H1 (cell line): ENCODE measurements at regions not wholly inside any gene's neighbourhood (a gene's known extent, or its start where the extent isn't known, plus 50 kb on each side); places are given as distances from the start of the nearest gene placed in this dataset.

Experiments used
- CTCF ChIA-PET: fragments of 300-600 bp; sonication (Branson Sonifier 250); formaldehyde crosslinking; loops from one replicate; lab custom pipeline; 2021; ENCODE audit not compliant: partially characterized antibody; lab: Charles Lee
- POLR2A ChIA-PET: fragments of 300-600 bp; sonication (Branson Sonifier 250); formaldehyde crosslinking; loops from one replicate; lab custom pipeline; 2021; ENCODE audit warnings: inconsistent platforms; ENCODE audit not compliant: partially characterized antibody; lab: Charles Lee
- DNase-seq, 2 experiments: peaks; one replicate each; pipeline versions ENCODE4 v3.0.0 to v3.0.0-alpha.2; 2010 to 2022; ENCODE audit warnings: low spot score in 2 of 2, low read depth in 1 of 2, mixed read lengths in 1 of 2
- FAIRE-seq: peaks from 2 replicates; lab custom pipeline; 2011; peaks lifted over from hg19 to GRCh38; lab: Jason Lieb, UNC
- H2AFZ ChIP-seq: 2 replicates; pipeline ENCODE4 v1.8.1; 2012; ENCODE audit warnings: low read length, inconsistent platforms
- H2AK5ac ChIP-seq: 2 replicates; pipeline ENCODE4 v1.6.1; 2013; ENCODE audit warnings: low read depth, low read length
- H2BK120ac ChIP-seq: replicated peaks from 2 replicates; pipeline ENCODE3; 2013; ENCODE audit warnings: low read depth, low read length, inconsistent platforms
- H2BK12ac ChIP-seq: 2 replicates; pipeline ENCODE4 v1.6.1; 2013; ENCODE audit warnings: low read depth, low read length
- H2BK15ac ChIP-seq: 2 replicates; pipeline ENCODE4 v1.6.1; 2013; ENCODE audit warnings: low read length
- H2BK20ac ChIP-seq: 2 replicates; pipeline ENCODE4 v1.6.1; 2013; ENCODE audit warnings: low read length
- H2BK5ac ChIP-seq: 2 replicates; pipeline ENCODE4 v1.6.1; 2013; ENCODE audit warnings: low read depth, low read length
- H3K14ac ChIP-seq: 2 replicates; pipeline ENCODE4 v1.6.1; 2013; ENCODE audit warnings: inconsistent platforms; ENCODE audit not compliant: insufficient read length
- H3K18ac ChIP-seq: 2 replicates; pipeline ENCODE4 v1.6.1; 2013; ENCODE audit warnings: low read length; ENCODE audit errors: extremely low read depth
- H3K23ac ChIP-seq: 2 replicates; pipeline ENCODE4 v1.6.1; 2013; ENCODE audit warnings: inconsistent platforms; ENCODE audit not compliant: insufficient read length
- H3K23me2 ChIP-seq: 2 replicates; pipeline ENCODE4 v1.6.1; 2013; ENCODE audit warnings: low read depth, low read length
- H3K27ac ChIP-seq: 2 replicates; pipeline ENCODE4 v1.6.1; 2011; ENCODE audit warnings: low read depth, low read length, inconsistent platforms
- H3K27me3 ChIP-seq, 4 experiments: replicated peaks in 1 of 4; 1 replicate in 1 of 4; 2 replicates in 3 of 4; pipeline versions ENCODE4 v1.6.1 to v1.8.1; 2011 to 2013; ENCODE audit warnings: low read length in 3 of 4, mild to moderate bottlenecking in 3 of 4, inconsistent platforms in 2 of 4, mixed read lengths in 2 of 4, moderate library complexity in 1 of 4; ENCODE audit not compliant: control insufficient read depth in 3 of 4, insufficient read depth in 3 of 4; ENCODE audit errors: extremely low read depth in 1 of 4
- H3K36me3 ChIP-seq, 4 experiments: 2 replicates each; pipeline versions ENCODE4 v1.6.1 to v1.8.1; 2011 to 2013; ENCODE audit warnings: mild to moderate bottlenecking in 4 of 4, low read length in 3 of 4, moderate library complexity in 2 of 4, control low read depth in 1 of 4, inconsistent platforms in 1 of 4; ENCODE audit not compliant: insufficient read depth in 4 of 4, control insufficient read depth in 2 of 4
- H3K4ac ChIP-seq: replicated peaks from 2 replicates; pipeline ENCODE3; 2013; ENCODE audit warnings: low read length, low read depth, mixed read lengths, inconsistent platforms; ENCODE audit not compliant: insufficient read length
- H3K4me1 ChIP-seq, 4 experiments: replicated peaks in 1 of 4; 1 replicate in 1 of 4; 2 replicates in 3 of 4; pipeline versions ENCODE4 v1.6.1 to v1.8.1; 2011 to 2013; ENCODE audit warnings: low read length in 3 of 4, inconsistent platforms in 2 of 4, mixed read lengths in 1 of 4; ENCODE audit not compliant: insufficient read depth in 4 of 4, control insufficient read depth in 3 of 4
- H3K4me2 ChIP-seq, 2 experiments: 2 replicates each; pipeline versions ENCODE4 v1.6.1 to v1.8.1; 2011 to 2013; ENCODE audit warnings: low read depth in 2 of 2, low read length in 2 of 2, control low read depth in 1 of 2, inconsistent platforms in 1 of 2, mild to moderate bottlenecking in 1 of 2; ENCODE audit not compliant: insufficient read depth in 1 of 2
- H3K4me3 ChIP-seq, 4 experiments: fragments of 200-600, 300-600 bp in 1 of 4; sonication (generic), shearing (Covaris generic), sonication (Bioruptor Twin) in 1 of 4; 2 replicates each; pipeline versions ENCODE4 v1.5.1 to v1.8.1; 2011 to 2016; ENCODE audit warnings: low read length in 4 of 4, low read depth in 3 of 4, control low read depth in 2 of 4, inconsistent platforms in 2 of 4, mild to moderate bottlenecking in 2 of 4, mixed read lengths in 1 of 4, moderate library complexity in 1 of 4; ENCODE audit not compliant: insufficient read depth in 2 of 4; ENCODE audit errors: extremely low read depth in 1 of 4
- H3K56ac ChIP-seq: replicated peaks from 2 replicates; pipeline ENCODE3; 2013; ENCODE audit warnings: low read depth, mild to moderate bottlenecking, mixed read lengths, low read length, inconsistent platforms; ENCODE audit not compliant: insufficient read length
- H3K79me1 ChIP-seq: 2 replicates; pipeline ENCODE4 v1.6.1; 2013; ENCODE audit warnings: low read depth, low read length, control low read depth
- H3K79me2 ChIP-seq, 2 experiments: 2 replicates each; pipeline versions ENCODE4 v1.6.1 to v1.8.1; 2012 to 2013; ENCODE audit warnings: low read length in 2 of 2, mild to moderate bottlenecking in 2 of 2, inconsistent platforms in 1 of 2; ENCODE audit not compliant: insufficient read depth in 2 of 2, control insufficient read depth in 1 of 2
- H3K9ac ChIP-seq, 4 experiments: replicated peaks in 1 of 4; 1 replicate in 1 of 4; 2 replicates in 3 of 4; pipeline versions ENCODE4 v1.6.1 to v1.8.1; 2011 to 2013; ENCODE audit warnings: low read depth in 3 of 4, low read length in 3 of 4, control low read depth in 2 of 4, mild to moderate bottlenecking in 2 of 4, moderate library complexity in 2 of 4, inconsistent platforms in 1 of 4; ENCODE audit errors: extremely low read depth in 1 of 4
- H3K9me3 ChIP-seq, 2 experiments: 2 replicates each; pipeline versions ENCODE4 v1.6.1 to v1.8.1; 2012 to 2013; ENCODE audit warnings: mild to moderate bottlenecking in 2 of 2, moderate library complexity in 2 of 2, control low read depth in 1 of 2, inconsistent platforms in 1 of 2, low read depth in 1 of 2, low read length in 1 of 2, mixed read lengths in 1 of 2; ENCODE audit not compliant: insufficient read depth in 2 of 2
- H4K20me1 ChIP-seq, 2 experiments: replicated peaks in 1 of 2; 2 replicates each; pipeline versions ENCODE3 to v1.8.1; 2011 to 2013; ENCODE audit warnings: inconsistent platforms in 2 of 2, low read length in 2 of 2, mild to moderate bottlenecking in 1 of 2; ENCODE audit not compliant: insufficient read depth in 2 of 2, control insufficient read depth in 1 of 2
- H4K5ac ChIP-seq: 2 replicates; pipeline ENCODE4 v1.6.1; 2013; ENCODE audit warnings: low read length, low read depth, mixed read lengths, inconsistent platforms; ENCODE audit not compliant: insufficient read length
- H4K8ac ChIP-seq: 2 replicates; pipeline ENCODE4 v1.8.0; 2013; ENCODE audit warnings: mild to moderate bottlenecking, moderate library complexity, low read length, inconsistent platforms; ENCODE audit not compliant: insufficient read depth; ENCODE audit errors: extremely low read depth
- H4K91ac ChIP-seq: replicated peaks from 2 replicates; pipeline ENCODE3; 2013; ENCODE audit warnings: low read length, mixed read lengths, inconsistent platforms; ENCODE audit not compliant: insufficient read length
- ASH2L ChIP-seq: fragments of 200-600, 300-600 bp; sonication (generic); IDR thresholded peaks from one replicate; pipeline ENCODE4 v1.7.1; 2017; ENCODE audit warnings: low read length
- ATF2 ChIP-seq: IDR thresholded peaks from 2 replicates; pipeline ENCODE4 v1.6.1; 2012; ENCODE audit warnings: low read length, inconsistent platforms
- KDM1A ChIP-seq: fragments of 200-600, 300-600 bp; sonication (generic); IDR thresholded peaks from 2 replicates; pipeline ENCODE4 v1.7.1; 2016; ENCODE audit warnings: mild to moderate bottlenecking, low read length, borderline replicate concordance
- POLR2A ChIP-seq, 2 experiments: IDR thresholded peaks; 1 replicate in 1 of 2; 2 replicates in 1 of 2; pipeline ENCODE4 v1.6.1; 2011; ENCODE audit warnings: low read depth in 2 of 2, low read length in 2 of 2, mild to moderate bottlenecking in 2 of 2; ENCODE audit errors: control extremely low read depth in 1 of 2
- SAP30 ChIP-seq: fragments of 300-600 bp; sonication (generic); IDR thresholded peaks from 2 replicates; pipeline ENCODE4 v1.7.1; 2012; ENCODE audit warnings: low read length, moderate library complexity, mild to moderate bottlenecking, inconsistent platforms; ENCODE audit not compliant: insufficient read depth, insufficient replicate concordance
- SP1 ChIP-seq: IDR thresholded peaks from 2 replicates; pipeline ENCODE4 v1.6.1; 2011; ENCODE audit warnings: low read depth, low read length
- TEAD4 ChIP-seq: IDR thresholded peaks from 2 replicates; pipeline ENCODE4 v1.6.1; 2012; ENCODE audit warnings: low read depth, low read length, inconsistent platforms, mixed read lengths
- WGBS, 2 experiments: shearing (Covaris generic) in 1 of 2; methylation state at CpG; one replicate each; pipeline versions ENCODE4 v1.1.6 to v1.1.7; 2013 to 2015; ENCODE audit warnings: low lambda C conversion rate in 2 of 2, mixed read lengths in 2 of 2, inconsistent platforms in 1 of 2, low coverage in 1 of 2, missing lambda C conversion rate in 1 of 2; ENCODE audit not compliant: insufficient replicate concordance in 2 of 2, insufficient coverage in 1 of 2, insufficient read length in 1 of 2; ENCODE audit errors: extremely low coverage in 1 of 2, missing lambda C conversion rate in 1 of 2; 5-methylcytosine and 5-hydroxymethylcytosine counted together

DNA sequence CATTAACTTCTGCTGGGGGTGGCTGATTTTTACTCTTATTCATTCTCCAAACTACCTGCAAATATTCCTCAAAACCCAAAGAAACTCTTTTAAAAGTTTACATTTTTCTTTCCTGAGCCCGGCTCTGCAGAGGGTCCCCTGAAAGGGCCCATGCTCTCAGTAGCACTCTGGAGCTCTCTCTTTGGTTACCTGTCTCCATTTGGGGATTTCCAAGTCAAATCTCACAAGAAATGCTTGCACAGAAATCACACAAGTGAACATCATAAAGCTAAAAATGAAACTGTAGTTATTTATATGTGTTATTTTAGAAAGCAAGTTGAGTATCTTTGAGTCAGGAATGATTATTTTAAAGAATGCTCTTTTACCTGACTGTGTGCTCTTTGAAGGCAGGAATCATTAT lies 174.5 kb upstream of the PLXNA2 start:
- Histone ChIP-seq H3K18ac (no peak overlapping the region), H3K56ac (no peak overlapping the region), H2BK12ac (no peak overlapping the region), H4K20me1 (no peaks in the 10 kb centered on the region), H3K9me3 (no peaks in the 10 kb centered on the region), H2BK15ac (no peak overlapping the region), H3K4ac (no peak overlapping the region), H3K27me3 (no peaks in the 10 kb centered on the region), H2BK120ac (no peak overlapping the region), H3K4me3 (no peak overlapping the region), H2AFZ (no peak overlapping the region), H3K4me1 (peaks cover 0 to 5% (median 0%) of the 10 kb centered on the region in 4 experiments; a peak in 1 of 7 replicates), H2BK5ac (no peak overlapping the region), H3K79me1 (no peaks in the 10 kb centered on the region), H2BK20ac (no peak overlapping the region), H3K27ac (no peak overlapping the region), H3K4me2 (no peak overlapping the region), H4K91ac (no peak overlapping the region), H3K79me2 (no peaks in the 10 kb centered on the region), H2AK5ac (no peak overlapping the region), H3K14ac (no peak overlapping the region), H3K36me3 (no peaks in the 10 kb centered on the region), H4K8ac (no peak overlapping the region), H3K23me2 (no peaks in the 10 kb centered on the region; the same call in 1 of the 2 replicates), H4K5ac (no peak overlapping the region), H3K9ac (no peak overlapping the region), H3K23ac (no peak overlapping the region)
- FAIRE-seq (no peak), DNase-seq (no peak)
- ChIA-PET POLR2A (no interaction called here), CTCF (interaction anchor here (0.8 kb wide), 1 partner anchor 19 kb away, joined by 3 read pairs; no protein-coding TSS in a partner anchor)
- WGBS, 2 experiments, result 92% methylated on average over 1 of the region's 1 CpG; no CpG with 5 or more reads in 1 of the 2 experiments
- TF ChIP-seq KDM1A (no peak), SAP30 (no peak), ASH2L (no peak), TEAD4 (no peak), POLR2A (IDR thresholded peaks at IDR 0.05; ENCODE audit: control extremely low read depth in 1 of 2, low read depth in 2 of 2, low read length in 2 of 2) (no peak), SP1 (no peak), ATF2 (no peak)
